HEK293 (cell line): ENCODE measurements at regions not wholly inside any gene's neighbourhood (a gene's known extent, or its start where the extent isn't known, plus 50 kb on each side); places are given as distances from the start of the nearest gene placed in this dataset.

Experiments
- YY1 ChIP-seq: fragments of 450-650 bp; formaldehyde crosslinking; IDR thresholded peaks from 2 replicates; pipeline ENCODE4 v1.5.1; 2018; ENCODE audit warnings: missing biosample characterization, missing genetic modification characterization
- ZNF132 ChIP-seq: fragments of 450-650 bp; formaldehyde crosslinking; IDR thresholded peaks from 2 replicates; pipeline ENCODE4 v1.5.1; 2017; ENCODE audit warnings: missing biosample characterization, missing genetic modification characterization, borderline replicate concordance
- ZNF248 ChIP-seq: fragments of 450-650 bp; formaldehyde crosslinking; IDR thresholded peaks from 2 replicates; pipeline ENCODE4 v1.5.1; 2017; ENCODE audit warnings: missing biosample characterization, missing genetic modification characterization
- ZNF292 ChIP-seq: fragments of 450-650 bp; formaldehyde crosslinking; IDR thresholded peaks from 2 replicates; pipeline ENCODE4 v1.5.1; 2016; ENCODE audit warnings: low read depth, missing biosample characterization, missing genetic modification characterization, borderline replicate concordance
- ZNF629 ChIP-seq: fragments of 450-650 bp; formaldehyde crosslinking; IDR thresholded peaks from 2 replicates; pipeline ENCODE4 v1.5.1; 2017; ENCODE audit warnings: missing biosample characterization, missing genetic modification characterization
- TF ChIP-seq, protein P1 (sequence below): fragments of 450-650 bp; formaldehyde crosslinking; IDR thresholded peaks from 2 replicates; pipeline ENCODE4 v1.5.1; 2016; ENCODE audit warnings: missing biosample characterization, missing genetic modification characterization
- TF ChIP-seq, protein P2 (sequence below): fragments of 450-650 bp; formaldehyde crosslinking; IDR thresholded peaks from 2 replicates; pipeline ENCODE4 v1.5.1; 2016; ENCODE audit warnings: missing biosample characterization, missing genetic modification characterization, low read depth
- TF ChIP-seq, protein P3 (sequence below): fragments of 450-650 bp; formaldehyde crosslinking; conservative IDR thresholded peaks from 2 replicates; pipeline ENCODE4 v1.5.1; 2016; ENCODE audit warnings: low read depth, missing biosample characterization, missing genetic modification characterization
- TF ChIP-seq, protein P4 (sequence below): sonication (generic); formaldehyde crosslinking; IDR thresholded peaks from 2 replicates; pipeline ENCODE4 v1.8.1; 2022; ENCODE audit warnings: mild to moderate bottlenecking, moderate library complexity, missing genetic modification reagents
- TF ChIP-seq, protein P5 (sequence below): fragments of 450-650 bp; formaldehyde crosslinking; IDR thresholded peaks from 2 replicates; pipeline ENCODE4 v1.5.1; 2016; ENCODE audit warnings: missing biosample characterization, missing genetic modification characterization
- TF ChIP-seq, protein P6 (sequence below): fragments of 450-650 bp; formaldehyde crosslinking; IDR thresholded peaks from 2 replicates; pipeline ENCODE4; 2016; ENCODE audit warnings: missing biosample characterization, missing genetic modification characterization
- TF ChIP-seq, protein P7 (sequence below): fragments of 450-650 bp; formaldehyde crosslinking; IDR thresholded peaks from 2 replicates; pipeline ENCODE4 v1.5.1; 2016; ENCODE audit warnings: missing biosample characterization, missing genetic modification characterization, borderline replicate concordance

DNA sequence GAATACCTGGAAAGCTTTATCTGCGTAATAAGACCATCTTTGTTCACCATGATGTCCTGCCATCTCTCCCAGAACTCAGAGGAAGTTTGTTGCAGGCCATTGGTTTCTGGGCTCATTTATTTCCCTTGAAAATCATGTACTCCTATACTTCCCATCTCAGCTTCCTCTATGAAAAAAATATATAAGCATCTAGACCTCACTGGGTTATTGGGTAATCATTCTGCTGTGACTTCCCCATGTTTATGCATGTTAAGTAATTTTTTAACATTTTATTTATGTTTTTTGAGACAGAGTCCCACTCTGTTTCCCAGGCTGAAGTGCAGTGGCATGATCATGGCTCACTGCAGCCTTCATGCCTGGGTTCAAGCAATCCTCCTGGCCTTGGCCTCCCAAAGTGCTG lies 184.5 kb downstream of the ZPLD1 start:
- TF ChIP-seq, protein P1, sequence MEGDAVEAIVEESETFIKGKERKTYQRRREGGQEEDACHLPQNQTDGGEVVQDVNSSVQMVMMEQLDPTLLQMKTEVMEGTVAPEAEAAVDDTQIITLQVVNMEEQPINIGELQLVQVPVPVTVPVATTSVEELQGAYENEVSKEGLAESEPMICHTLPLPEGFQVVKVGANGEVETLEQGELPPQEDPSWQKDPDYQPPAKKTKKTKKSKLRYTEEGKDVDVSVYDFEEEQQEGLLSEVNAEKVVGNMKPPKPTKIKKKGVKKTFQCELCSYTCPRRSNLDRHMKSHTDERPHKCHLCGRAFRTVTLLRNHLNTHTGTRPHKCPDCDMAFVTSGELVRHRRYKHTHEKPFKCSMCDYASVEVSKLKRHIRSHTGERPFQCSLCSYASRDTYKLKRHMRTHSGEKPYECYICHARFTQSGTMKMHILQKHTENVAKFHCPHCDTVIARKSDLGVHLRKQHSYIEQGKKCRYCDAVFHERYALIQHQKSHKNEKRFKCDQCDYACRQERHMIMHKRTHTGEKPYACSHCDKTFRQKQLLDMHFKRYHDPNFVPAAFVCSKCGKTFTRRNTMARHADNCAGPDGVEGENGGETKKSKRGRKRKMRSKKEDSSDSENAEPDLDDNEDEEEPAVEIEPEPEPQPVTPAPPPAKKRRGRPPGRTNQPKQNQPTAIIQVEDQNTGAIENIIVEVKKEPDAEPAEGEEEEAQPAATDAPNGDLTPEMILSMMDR (tag by site-specific recombination) = no peak
- no peak for TF ChIP-seq ZNF292 (tag by site-specific recombination)
- TF ChIP-seq ZNF629 (tag by site-specific recombination) = no peak
- TF ChIP-seq ZNF132 = no peak
- TF ChIP-seq, protein P2, sequence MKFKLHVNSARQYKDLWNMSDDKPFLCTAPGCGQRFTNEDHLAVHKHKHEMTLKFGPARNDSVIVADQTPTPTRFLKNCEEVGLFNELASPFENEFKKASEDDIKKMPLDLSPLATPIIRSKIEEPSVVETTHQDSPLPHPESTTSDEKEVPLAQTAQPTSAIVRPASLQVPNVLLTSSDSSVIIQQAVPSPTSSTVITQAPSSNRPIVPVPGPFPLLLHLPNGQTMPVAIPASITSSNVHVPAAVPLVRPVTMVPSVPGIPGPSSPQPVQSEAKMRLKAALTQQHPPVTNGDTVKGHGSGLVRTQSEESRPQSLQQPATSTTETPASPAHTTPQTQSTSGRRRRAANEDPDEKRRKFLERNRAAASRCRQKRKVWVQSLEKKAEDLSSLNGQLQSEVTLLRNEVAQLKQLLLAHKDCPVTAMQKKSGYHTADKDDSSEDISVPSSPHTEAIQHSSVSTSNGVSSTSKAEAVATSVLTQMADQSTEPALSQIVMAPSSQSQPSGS (tag by site-specific recombination) = no peak
- TF ChIP-seq, protein P3, sequence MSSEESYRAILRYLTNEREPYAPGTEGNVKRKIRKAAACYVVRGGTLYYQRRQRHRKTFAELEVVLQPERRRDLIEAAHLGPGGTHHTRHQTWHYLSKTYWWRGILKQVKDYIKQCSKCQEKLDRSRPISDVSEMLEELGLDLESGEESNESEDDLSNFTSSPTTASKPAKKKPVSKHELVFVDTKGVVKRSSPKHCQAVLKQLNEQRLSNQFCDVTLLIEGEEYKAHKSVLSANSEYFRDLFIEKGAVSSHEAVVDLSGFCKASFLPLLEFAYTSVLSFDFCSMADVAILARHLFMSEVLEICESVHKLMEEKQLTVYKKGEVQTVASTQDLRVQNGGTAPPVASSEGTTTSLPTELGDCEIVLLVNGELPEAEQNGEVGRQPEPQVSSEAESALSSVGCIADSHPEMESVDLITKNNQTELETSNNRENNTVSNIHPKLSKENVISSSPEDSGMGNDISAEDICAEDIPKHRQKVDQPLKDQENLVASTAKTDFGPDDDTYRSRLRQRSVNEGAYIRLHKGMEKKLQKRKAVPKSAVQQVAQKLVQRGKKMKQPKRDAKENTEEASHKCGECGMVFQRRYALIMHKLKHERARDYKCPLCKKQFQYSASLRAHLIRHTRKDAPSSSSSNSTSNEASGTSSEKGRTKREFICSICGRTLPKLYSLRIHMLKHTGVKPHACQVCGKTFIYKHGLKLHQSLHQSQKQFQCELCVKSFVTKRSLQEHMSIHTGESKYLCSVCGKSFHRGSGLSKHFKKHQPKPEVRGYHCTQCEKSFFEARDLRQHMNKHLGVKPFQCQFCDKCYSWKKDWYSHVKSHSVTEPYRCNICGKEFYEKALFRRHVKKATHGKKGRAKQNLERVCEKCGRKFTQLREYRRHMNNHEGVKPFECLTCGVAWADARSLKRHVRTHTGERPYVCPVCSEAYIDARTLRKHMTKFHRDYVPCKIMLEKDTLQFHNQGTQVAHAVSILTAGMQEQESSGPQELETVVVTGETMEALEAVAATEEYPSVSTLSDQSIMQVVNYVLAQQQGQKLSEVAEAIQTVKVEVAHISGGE = no peak
- TF ChIP-seq, protein P4, sequence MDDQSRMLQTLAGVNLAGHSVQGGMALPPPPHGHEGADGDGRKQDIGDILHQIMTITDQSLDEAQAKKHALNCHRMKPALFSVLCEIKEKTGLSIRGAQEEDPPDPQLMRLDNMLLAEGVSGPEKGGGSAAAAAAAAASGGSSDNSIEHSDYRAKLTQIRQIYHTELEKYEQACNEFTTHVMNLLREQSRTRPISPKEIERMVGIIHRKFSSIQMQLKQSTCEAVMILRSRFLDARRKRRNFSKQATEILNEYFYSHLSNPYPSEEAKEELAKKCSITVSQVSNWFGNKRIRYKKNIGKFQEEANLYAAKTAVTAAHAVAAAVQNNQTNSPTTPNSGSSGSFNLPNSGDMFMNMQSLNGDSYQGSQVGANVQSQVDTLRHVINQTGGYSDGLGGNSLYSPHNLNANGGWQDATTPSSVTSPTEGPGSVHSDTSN (CRISPR knock-in tag) = no peak
- no peak for TF ChIP-seq YY1 (tag by site-specific recombination)
- TF ChIP-seq, protein P5, sequence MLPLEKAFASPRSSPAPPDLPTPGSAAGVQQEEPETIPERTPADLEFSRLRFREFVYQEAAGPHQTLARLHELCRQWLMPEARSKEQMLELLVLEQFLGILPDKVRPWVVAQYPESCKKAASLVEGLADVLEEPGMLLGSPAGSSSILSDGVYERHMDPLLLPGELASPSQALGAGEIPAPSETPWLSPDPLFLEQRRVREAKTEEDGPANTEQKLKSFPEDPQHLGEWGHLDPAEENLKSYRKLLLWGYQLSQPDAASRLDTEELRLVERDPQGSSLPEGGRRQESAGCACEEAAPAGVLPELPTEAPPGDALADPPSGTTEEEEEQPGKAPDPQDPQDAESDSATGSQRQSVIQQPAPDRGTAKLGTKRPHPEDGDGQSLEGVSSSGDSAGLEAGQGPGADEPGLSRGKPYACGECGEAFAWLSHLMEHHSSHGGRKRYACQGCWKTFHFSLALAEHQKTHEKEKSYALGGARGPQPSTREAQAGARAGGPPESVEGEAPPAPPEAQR (tag by site-specific recombination) = no peak
- TF ChIP-seq, protein P6, sequence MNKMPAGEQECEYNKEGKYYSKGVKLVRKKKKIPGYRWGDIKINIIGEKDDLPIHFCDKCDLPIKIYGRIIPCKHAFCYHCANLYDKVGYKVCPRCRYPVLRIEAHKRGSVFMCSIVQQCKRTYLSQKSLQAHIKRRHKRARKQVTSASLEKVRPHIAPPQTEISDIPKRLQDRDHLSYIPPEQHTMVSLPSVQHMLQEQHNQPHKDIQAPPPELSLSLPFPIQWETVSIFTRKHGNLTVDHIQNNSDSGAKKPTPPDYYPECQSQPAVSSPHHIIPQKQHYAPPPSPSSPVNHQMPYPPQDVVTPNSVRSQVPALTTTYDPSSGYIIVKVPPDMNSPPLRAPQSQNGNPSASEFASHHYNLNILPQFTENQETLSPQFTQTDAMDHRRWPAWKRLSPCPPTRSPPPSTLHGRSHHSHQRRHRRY (tag by site-specific recombination) = no peak
- TF ChIP-seq, protein P7, sequence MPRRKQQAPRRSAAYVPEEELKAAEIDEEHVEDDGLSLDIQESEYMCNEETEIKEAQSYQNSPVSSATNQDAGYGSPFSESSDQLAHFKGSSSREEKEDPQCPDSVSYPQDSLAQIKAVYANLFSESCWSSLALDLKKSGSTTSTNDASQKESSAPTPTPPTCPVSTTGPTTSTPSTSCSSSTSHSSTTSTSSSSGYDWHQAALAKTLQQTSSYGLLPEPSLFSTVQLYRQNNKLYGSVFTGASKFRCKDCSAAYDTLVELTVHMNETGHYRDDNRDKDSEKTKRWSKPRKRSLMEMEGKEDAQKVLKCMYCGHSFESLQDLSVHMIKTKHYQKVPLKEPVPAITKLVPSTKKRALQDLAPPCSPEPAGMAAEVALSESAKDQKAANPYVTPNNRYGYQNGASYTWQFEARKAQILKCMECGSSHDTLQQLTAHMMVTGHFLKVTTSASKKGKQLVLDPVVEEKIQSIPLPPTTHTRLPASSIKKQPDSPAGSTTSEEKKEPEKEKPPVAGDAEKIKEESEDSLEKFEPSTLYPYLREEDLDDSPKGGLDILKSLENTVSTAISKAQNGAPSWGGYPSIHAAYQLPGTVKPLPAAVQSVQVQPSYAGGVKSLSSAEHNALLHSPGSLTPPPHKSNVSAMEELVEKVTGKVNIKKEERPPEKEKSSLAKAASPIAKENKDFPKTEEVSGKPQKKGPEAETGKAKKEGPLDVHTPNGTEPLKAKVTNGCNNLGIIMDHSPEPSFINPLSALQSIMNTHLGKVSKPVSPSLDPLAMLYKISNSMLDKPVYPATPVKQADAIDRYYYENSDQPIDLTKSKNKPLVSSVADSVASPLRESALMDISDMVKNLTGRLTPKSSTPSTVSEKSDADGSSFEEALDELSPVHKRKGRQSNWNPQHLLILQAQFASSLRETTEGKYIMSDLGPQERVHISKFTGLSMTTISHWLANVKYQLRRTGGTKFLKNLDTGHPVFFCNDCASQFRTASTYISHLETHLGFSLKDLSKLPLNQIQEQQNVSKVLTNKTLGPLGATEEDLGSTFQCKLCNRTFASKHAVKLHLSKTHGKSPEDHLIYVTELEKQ (tag by site-specific recombination) = no peak
- no peak for TF ChIP-seq ZNF248
